OCI-LY3 (cell line): ENCODE measurements at regions not wholly inside any gene's neighbourhood (a gene's known extent, or its start where the extent isn't known, plus 50 kb on each side); places are given as distances from the start of the nearest gene placed in this dataset.
A peak's percentile ranks its signal among the peaks of the same experiment; 100 is the strongest.

Source experiments
- H2AFZ ChIP-seq: fragments of 200-600, 300-600 bp; shearing (Covaris generic); 2 replicates; pipeline ENCODE4 v1.6.0; 2014; ENCODE audit warnings: antibody characterized with exemption, low read depth, low read length
- H3K27ac ChIP-seq: fragments of 200-600, 300-600 bp; sonication (generic); 2 replicates; pipeline ENCODE4 v1.5.1; 2014; ENCODE audit warnings: mild to moderate bottlenecking, low read length, moderate library complexity, mixed read lengths
- H3K27me3 ChIP-seq: fragments of 200-600, 300-600 bp; sonication (generic); 2 replicates; pipeline ENCODE4 v1.6.1; 2014; ENCODE audit warnings: low read depth, low read length, mixed read lengths
- H3K36me3 ChIP-seq: fragments of 200-600, 300-600 bp; sonication (generic); replicated peaks from 2 replicates; pipeline ENCODE3; 2014; ENCODE audit warnings: low read depth, low read length, mixed read lengths
- H3K4me1 ChIP-seq: fragments of 300-600, 200-600 bp; sonication (generic); 2 replicates; pipeline ENCODE4 v1.6.1; 2014; ENCODE audit warnings: low read length, mixed read lengths
- H3K4me2 ChIP-seq: fragments of 200-600, 300-600 bp; sonication (generic); 2 replicates; pipeline ENCODE4 v1.6.1; 2014; ENCODE audit warnings: low read length, mixed read lengths
- H3K4me3 ChIP-seq: fragments of 300-600, 200-600 bp; sonication (generic); 2 replicates; pipeline ENCODE4 v1.5.1; 2014; ENCODE audit warnings: antibody characterized with exemption, mild to moderate bottlenecking, low read length, moderate library complexity
- H3K79me2 ChIP-seq: fragments of 300-600, 200-600 bp; shearing (Covaris generic); 2 replicates; pipeline ENCODE4 v1.6.1; 2014; ENCODE audit warnings: mild to moderate bottlenecking, low read length, mixed read lengths
- H3K9ac ChIP-seq: fragments of 300-600, 200-600 bp; shearing (Covaris generic); 2 replicates; pipeline ENCODE4 v1.6.0; 2014; ENCODE audit warnings: mild to moderate bottlenecking, low read length, moderate library complexity
- H3K9me3 ChIP-seq: fragments of 200-600, 300-600 bp; shearing (Covaris generic); 2 replicates; pipeline ENCODE4 v1.6.1; 2014; ENCODE audit warnings: low read length, mixed read lengths; ENCODE audit not compliant: insufficient read depth
- H4K20me1 ChIP-seq: fragments of 200-600, 300-600 bp; sonication (generic); 2 replicates; pipeline ENCODE4 v1.6.1; 2016; ENCODE audit warnings: low read length, mixed read lengths; ENCODE audit not compliant: insufficient read depth
- EZH2phosphoT487 ChIP-seq: fragments of 200-600 bp; shearing (Covaris generic); IDR thresholded peaks from 2 replicates; pipeline ENCODE4 v1.6.1; 2018; ENCODE audit warnings: antibody characterized with exemption, mixed run types, low read depth
- TF ChIP-seq, protein P1 (sequence below): fragments of 200-600, 300-600 bp; sonication (generic); IDR thresholded peaks from 2 replicates; pipeline ENCODE4 v1.5.1; 2014; ENCODE audit warnings: antibody characterized with exemption, low read length, low read depth

- Histone ChIP-seq H3K27ac (no peak overlapping the region), H3K4me2 (no peak overlapping the region)
These were observed 253.8 kb downstream of the PCDH7 start for GRCh38 chr4:30973993-30974392.

GRCh38 chr4:30979402-30979801 lies 259.2 kb downstream of the PCDH7 start:
- H3K79me2 ChIP-seq: no peaks in the 10 kb centered on the region
- H3K9me3 ChIP-seq: no peaks in the 10 kb centered on the region
- H3K4me1 ChIP-seq: no peaks in the 10 kb centered on the region
- no peak overlapping the region for H2AFZ ChIP-seq
- H3K4me2 ChIP-seq: no peak overlapping the region
- no peaks in the 10 kb centered on the region for H3K27me3 ChIP-seq
- H3K4me3 ChIP-seq: no peak overlapping the region
- no peak overlapping the region for H3K27ac ChIP-seq
- H3K9ac ChIP-seq: no peak overlapping the region
- H4K20me1 ChIP-seq: no peaks in the 10 kb centered on the region
- H3K36me3 ChIP-seq: no peaks in the 10 kb centered on the region
- TF ChIP-seq, protein P1, sequence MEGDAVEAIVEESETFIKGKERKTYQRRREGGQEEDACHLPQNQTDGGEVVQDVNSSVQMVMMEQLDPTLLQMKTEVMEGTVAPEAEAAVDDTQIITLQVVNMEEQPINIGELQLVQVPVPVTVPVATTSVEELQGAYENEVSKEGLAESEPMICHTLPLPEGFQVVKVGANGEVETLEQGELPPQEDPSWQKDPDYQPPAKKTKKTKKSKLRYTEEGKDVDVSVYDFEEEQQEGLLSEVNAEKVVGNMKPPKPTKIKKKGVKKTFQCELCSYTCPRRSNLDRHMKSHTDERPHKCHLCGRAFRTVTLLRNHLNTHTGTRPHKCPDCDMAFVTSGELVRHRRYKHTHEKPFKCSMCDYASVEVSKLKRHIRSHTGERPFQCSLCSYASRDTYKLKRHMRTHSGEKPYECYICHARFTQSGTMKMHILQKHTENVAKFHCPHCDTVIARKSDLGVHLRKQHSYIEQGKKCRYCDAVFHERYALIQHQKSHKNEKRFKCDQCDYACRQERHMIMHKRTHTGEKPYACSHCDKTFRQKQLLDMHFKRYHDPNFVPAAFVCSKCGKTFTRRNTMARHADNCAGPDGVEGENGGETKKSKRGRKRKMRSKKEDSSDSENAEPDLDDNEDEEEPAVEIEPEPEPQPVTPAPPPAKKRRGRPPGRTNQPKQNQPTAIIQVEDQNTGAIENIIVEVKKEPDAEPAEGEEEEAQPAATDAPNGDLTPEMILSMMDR: no peak
- no peak for TF ChIP-seq EZH2phosphoT487

More at GRCh38 chr4:30973993-30974392, 253.8 kb downstream of the PCDH7 start:
- Histone ChIP-seq H3K36me3 (no peaks in the 10 kb centered on the region), H4K20me1 (no peaks in the 10 kb centered on the region), H3K79me2 (no peaks in the 10 kb centered on the region), H3K9me3 (no peaks in the 10 kb centered on the region), H3K9ac (no peak overlapping the region), H3K4me1 (no peaks in the 10 kb centered on the region), H3K27me3 (no peaks in the 10 kb centered on the region), H2AFZ (no peak overlapping the region), H3K4me3 (no peak overlapping the region)
- TF ChIP-seq, protein P1: no peak
- TF ChIP-seq EZH2phosphoT487: no peak

DNA sequence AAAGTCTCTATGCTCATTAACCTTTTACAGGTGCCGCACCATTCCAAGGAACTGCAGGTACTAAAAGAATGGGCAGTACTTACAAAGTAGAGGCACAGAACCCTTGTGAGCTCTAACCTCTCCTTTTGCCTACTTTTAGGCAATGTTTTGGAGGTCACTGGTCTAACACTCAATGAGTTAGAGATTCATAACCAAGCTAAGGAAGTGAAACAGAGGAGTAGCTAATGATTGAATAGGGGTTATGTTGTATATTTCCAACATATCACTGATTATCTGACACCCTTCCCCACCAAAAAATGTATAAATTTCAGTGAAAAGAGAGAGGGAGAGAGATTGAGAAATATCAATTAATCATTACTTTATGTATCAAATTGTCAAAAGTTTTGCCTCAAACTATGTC lies 269.3 kb downstream of the PCDH7 start:
- no peaks in the 10 kb centered on the region for H3K9me3 ChIP-seq
- no peak overlapping the region; the same call in 1 of the 2 replicates for H3K27ac ChIP-seq
- H3K27me3 ChIP-seq: no peaks in the 10 kb centered on the region
- no peaks in the 10 kb centered on the region for H3K79me2 ChIP-seq
- H3K4me1 ChIP-seq: peaks cover 12% of the 10 kb centered on the region
- 0 out of 2 replicates have a peak overlapping the region, but pooled peaks have one; percentile 7 for H2AFZ ChIP-seq
- no peaks in the 10 kb centered on the region for H3K36me3 ChIP-seq
- peak overlapping the region; percentile 7; the same call in 1 of the 2 replicates for H3K4me2 ChIP-seq
- TF ChIP-seq, protein P1: no peak
- no peak for TF ChIP-seq EZH2phosphoT487
- no peaks in the 10 kb centered on the region for H4K20me1 ChIP-seq
- no peak overlapping the region for H3K4me3 ChIP-seq
- H3K9ac ChIP-seq: no peak overlapping the region

DNA sequence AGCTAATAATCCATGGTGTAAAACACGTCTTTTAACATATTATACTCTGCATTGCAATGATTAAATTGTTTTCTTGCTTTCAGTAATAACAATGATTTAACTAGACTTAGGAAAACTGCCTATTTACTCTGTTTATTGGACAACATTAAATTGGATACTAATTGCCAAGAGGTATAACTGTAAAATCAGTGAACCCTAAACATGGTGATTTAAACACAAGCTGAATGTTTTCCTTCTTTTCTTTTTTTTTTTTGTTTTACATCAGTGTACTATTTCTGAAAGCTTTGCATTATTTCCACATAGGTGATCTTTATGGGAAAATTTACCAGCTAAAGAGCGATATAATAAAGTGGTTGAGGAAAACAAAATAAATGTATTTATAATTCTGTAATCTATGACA lies 276.7 kb downstream of the PCDH7 start:
- H3K9ac ChIP-seq: no peak overlapping the region
- TF ChIP-seq EZH2phosphoT487: no peak
- TF ChIP-seq, protein P1: no peak

More for the DNA sequence above, 276.7 kb downstream of the PCDH7 start:
- Histone ChIP-seq H3K27ac (no peak overlapping the region), H4K20me1 (no peaks in the 10 kb centered on the region), H3K9me3 (no peaks in the 10 kb centered on the region), H3K36me3 (no peaks in the 10 kb centered on the region), H3K27me3 (no peaks in the 10 kb centered on the region), H2AFZ (no peak overlapping the region), H3K4me2 (no peak overlapping the region), H3K4me3 (no peak overlapping the region), H3K79me2 (no peaks in the 10 kb centered on the region), H3K4me1 (no peaks in the 10 kb centered on the region)
